ENCODE measurements at regions not wholly inside any gene's neighbourhood (a gene's known extent, or its start where the extent isn't known, plus 50 kb on each side); places are given as distances from the start of the nearest gene placed in this dataset.

DNA sequence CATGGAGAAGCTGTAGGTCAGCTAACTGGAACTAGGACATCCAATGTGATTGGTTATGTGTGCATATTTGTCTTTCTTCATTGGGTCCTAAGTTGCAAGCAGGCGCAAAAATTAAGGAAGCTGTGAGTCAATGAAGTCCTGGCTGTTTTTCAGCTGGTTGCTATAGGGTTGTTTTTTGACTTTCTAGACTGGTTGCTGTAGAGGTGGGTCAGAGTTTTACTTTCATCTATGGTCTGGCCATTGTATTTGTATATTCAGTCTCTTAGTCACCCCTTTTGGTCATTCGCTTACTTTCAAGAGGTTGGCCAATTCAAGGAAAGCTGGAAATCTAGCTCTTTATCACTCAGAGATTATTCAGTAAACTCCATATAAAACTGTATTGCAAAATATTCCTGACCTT lies 62.0 kb upstream of the AMZ2 start:
- TF ChIP-seq CTCF (IDR thresholded peaks at IDR 0.05) = no peak
- TF ChIP-seq POLR2A (IDR thresholded peaks at IDR 0.05) = no peak
